ENCODE measurements at regions not wholly inside any gene's neighbourhood (a gene's known extent, or its start where the extent isn't known, plus 50 kb on each side); places are given as distances from the start of the nearest gene placed in this dataset.

DNA sequence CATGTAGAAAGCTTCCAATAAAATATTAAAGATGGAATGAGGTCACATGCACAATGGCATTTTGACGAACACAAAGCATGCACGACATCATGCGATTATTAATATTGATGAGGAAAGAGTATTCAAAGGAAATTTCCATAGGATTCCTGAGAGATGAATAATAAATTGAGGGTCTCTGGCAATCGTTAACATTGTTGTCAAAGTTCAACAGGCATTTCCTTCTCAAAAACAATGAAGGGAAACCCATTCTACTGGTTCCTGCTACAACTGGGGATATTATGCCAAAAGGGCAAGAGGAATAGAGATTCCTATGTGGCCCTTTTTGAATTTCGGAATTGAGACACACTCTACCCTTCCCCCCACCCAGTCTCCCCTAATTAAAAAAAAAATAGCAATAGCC lies 128.3 kb upstream of the NUDT7 start:
- no peaks in the 10 kb centered on the region for H3K27me3 ChIP-seq
- intact Hi-C loops (cut with DNase I), result no loop called here
- TF ChIP-seq, protein P1, sequence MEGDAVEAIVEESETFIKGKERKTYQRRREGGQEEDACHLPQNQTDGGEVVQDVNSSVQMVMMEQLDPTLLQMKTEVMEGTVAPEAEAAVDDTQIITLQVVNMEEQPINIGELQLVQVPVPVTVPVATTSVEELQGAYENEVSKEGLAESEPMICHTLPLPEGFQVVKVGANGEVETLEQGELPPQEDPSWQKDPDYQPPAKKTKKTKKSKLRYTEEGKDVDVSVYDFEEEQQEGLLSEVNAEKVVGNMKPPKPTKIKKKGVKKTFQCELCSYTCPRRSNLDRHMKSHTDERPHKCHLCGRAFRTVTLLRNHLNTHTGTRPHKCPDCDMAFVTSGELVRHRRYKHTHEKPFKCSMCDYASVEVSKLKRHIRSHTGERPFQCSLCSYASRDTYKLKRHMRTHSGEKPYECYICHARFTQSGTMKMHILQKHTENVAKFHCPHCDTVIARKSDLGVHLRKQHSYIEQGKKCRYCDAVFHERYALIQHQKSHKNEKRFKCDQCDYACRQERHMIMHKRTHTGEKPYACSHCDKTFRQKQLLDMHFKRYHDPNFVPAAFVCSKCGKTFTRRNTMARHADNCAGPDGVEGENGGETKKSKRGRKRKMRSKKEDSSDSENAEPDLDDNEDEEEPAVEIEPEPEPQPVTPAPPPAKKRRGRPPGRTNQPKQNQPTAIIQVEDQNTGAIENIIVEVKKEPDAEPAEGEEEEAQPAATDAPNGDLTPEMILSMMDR (IDR thresholded peaks at IDR 0.05), result no peak
- H3K9me3 ChIP-seq, result no peaks in the 10 kb centered on the region
- DNase-seq, result no peak
- H3K4me1 ChIP-seq, result no peaks in the 10 kb centered on the region
- H3K36me3 ChIP-seq, result no peaks in the 10 kb centered on the region
- no peak overlapping the region for H3K4me3 ChIP-seq
- H3K27ac ChIP-seq, result no peak overlapping the region
- no peak overlapping the region for H3K9ac ChIP-seq (ENCODE audit: low read depth in 2 of 2, low read length in 2 of 2)

GRCh38 chr16:77594799-77595596 lies 127.3 kb upstream of the NUDT7 start:
- intact Hi-C loops (cut with DNase I), result no loop called here
- H3K27ac ChIP-seq, result no peak overlapping the region
- no peaks in the 10 kb centered on the region for H3K36me3 ChIP-seq
- no peaks in the 10 kb centered on the region for H3K4me1 ChIP-seq
- no peaks in the 10 kb centered on the region for H3K27me3 ChIP-seq
- no peak for DNase-seq
- no peaks in the 10 kb centered on the region for H3K9me3 ChIP-seq
- H3K4me3 ChIP-seq, result no peak overlapping the region
- TF ChIP-seq, protein P1 (IDR thresholded peaks at IDR 0.05), result no peak
- no peak overlapping the region for H3K9ac ChIP-seq (ENCODE audit: low read depth in 2 of 2, low read length in 2 of 2)

DNA sequence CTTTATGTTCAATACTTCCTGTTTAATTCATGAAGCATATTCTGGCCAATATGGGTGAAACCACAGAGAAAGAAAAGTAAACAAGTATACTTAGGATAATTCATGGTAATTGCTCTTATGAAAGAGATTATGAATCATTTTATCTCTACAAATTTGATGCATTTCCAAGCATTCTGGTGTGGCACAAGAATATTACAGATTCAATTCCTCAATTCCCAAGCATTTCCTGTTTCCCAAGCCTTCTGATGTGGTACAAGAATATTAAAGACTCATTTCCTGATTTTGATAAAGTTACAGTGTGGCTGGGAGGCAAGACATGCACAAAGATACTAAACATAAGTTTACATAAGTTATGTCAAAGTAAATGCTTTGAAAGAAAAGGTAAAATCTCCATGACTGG lies 126.1 kb upstream of the NUDT7 start:
- H3K9me3 ChIP-seq, result no peaks in the 10 kb centered on the region
- no peak overlapping the region for H3K4me3 ChIP-seq
- TF ChIP-seq, protein P1 (IDR thresholded peaks at IDR 0.05), result no peak
- no peaks in the 10 kb centered on the region for H3K36me3 ChIP-seq
- no peak overlapping the region for H3K9ac ChIP-seq (ENCODE audit: low read depth in 2 of 2, low read length in 2 of 2)
- H3K27me3 ChIP-seq, result no peaks in the 10 kb centered on the region
- no peak for DNase-seq
- H3K27ac ChIP-seq, result no peak overlapping the region
- intact Hi-C loops (cut with DNase I), result no loop called here
- no peaks in the 10 kb centered on the region for H3K4me1 ChIP-seq

GRCh38 chr16:77599793-77600415 lies 122.4 kb upstream of the NUDT7 start:
- peak; percentile 32 for DNase-seq
- H3K27ac ChIP-seq, result no peak overlapping the region
- no peaks in the 10 kb centered on the region for H3K9me3 ChIP-seq
- no peaks in the 10 kb centered on the region for H3K4me1 ChIP-seq
- intact Hi-C loops (cut with DNase I), result no loop called here
- H3K4me3 ChIP-seq, result no peak overlapping the region
- H3K36me3 ChIP-seq, result no peaks in the 10 kb centered on the region
- TF ChIP-seq, protein P1 (IDR thresholded peaks at IDR 0.05), result peak; percentile 61
- no peak overlapping the region for H3K9ac ChIP-seq (ENCODE audit: low read depth in 2 of 2, low read length in 2 of 2)
- no peaks in the 10 kb centered on the region for H3K27me3 ChIP-seq

- DNase-seq, result no peak
- Histone ChIP-seq H3K27ac (no peak overlapping the region), H3K9me3 (no peaks in the 10 kb centered on the region), H3K36me3 (no peaks in the 10 kb centered on the region), H3K4me3 (no peak overlapping the region), H3K27me3 (no peaks in the 10 kb centered on the region), H3K9ac (ENCODE audit: low read depth in 2 of 2, low read length in 2 of 2) (no peak overlapping the region), H3K4me1 (no peaks in the 10 kb centered on the region)
- TF ChIP-seq, protein P1 (IDR thresholded peaks at IDR 0.05), result no peak
- intact Hi-C loops (cut with DNase I), result no loop called here
Measured at GRCh38 chr16:77600555-77600954, 121.8 kb upstream of the NUDT7 start.
